Gastroesophageal sphincter (tissue), 3 donors: ENCODE measurements at regions not wholly inside any gene's neighbourhood (a gene's known extent, or its start where the extent isn't known, plus 50 kb on each side); places are given as distances from the start of the nearest gene placed in this dataset.

Experiments used
- CTCF ChIP-seq, 4 experiments: fragments of 200-600 bp in 2 of 4; fragments of 450-650 bp in 2 of 4; sonication (generic) in 1 of 4; IDR thresholded peaks; one replicate each; pipeline ENCODE4 v1.5.1; 2017 to 2019; ENCODE audit warnings: antibody characterized with exemption in 4 of 4, mild to moderate bottlenecking in 2 of 4, moderate library complexity in 2 of 4
- EP300 ChIP-seq: sonication (generic); formaldehyde crosslinking; IDR thresholded peaks from one replicate; pipeline ENCODE4 v1.6.1; 2017; ENCODE audit warnings: antibody characterized with exemption, mild to moderate bottlenecking
- POLR2A ChIP-seq, 2 donors: fragments of 450-650 bp; IDR thresholded peaks; one replicate each; pipeline ENCODE4 v1.6.1; 2017; ENCODE audit warnings: antibody characterized with exemption in 2 of 2, mild to moderate bottlenecking in 2 of 2, moderate library complexity in 1 of 2
- POLR2AphosphoS5 ChIP-seq: sonication (generic); formaldehyde crosslinking; IDR thresholded peaks from one replicate; pipeline ENCODE4 v1.6.1; 2017; ENCODE audit warnings: antibody characterized with exemption

DNA sequence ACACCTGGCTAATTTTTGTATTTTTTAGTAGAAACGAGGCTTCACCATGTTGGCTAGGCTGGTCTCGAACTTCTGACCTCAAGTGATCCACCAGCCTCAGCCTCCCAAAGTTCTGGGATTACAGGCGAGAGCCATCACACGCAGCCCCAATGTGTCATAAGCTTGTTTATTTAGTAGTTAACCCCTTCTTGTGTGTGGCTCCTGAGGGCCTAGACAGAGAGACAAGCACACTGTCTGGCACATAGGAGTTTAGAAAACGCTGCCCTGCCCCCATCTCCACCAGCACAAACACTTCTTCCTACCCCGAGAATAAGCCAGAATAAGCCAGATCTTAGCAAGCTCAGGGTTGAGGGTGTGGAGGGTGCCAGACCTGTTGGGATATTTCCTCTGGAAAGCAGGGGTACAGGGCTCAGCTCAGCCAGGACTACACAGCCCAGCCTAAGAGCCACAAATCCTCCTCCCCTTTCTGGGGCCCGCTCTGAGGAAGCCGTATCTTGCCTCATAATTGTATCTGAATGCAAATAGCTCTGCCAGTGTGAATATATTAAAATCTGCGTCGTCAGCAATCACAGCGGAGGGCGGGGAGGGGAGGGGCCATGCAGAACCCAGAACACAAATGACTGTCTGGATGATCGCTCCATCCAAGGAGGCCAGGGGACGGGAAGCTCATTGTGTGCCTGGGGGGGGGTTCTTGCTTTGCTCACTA lies 247.3 kb downstream of the MN1 start:
- TF ChIP-seq CTCF (IDR thresholded peaks at IDR 0.05), result no peak
- no peak for TF ChIP-seq POLR2A (IDR thresholded peaks at IDR 0.05)
- TF ChIP-seq POLR2AphosphoS5, result no peak
- TF ChIP-seq EP300, result no peak
